Bronchial epithelial cell (primary cell): ENCODE measurements at regions not wholly inside any gene's neighbourhood (a gene's known extent, or its start where the extent isn't known, plus 50 kb on each side); places are given as distances from the start of the nearest gene placed in this dataset.
"Not testable (repeated sequence)": the region's sequence is repeated elsewhere in the genome, so short reads cannot be mapped to it uniquely, and the experiment has no call there.

Experiments used
- DNase-seq: peaks from one replicate; pipeline ENCODE4 v3.0.0-alpha.2; 2010; ENCODE audit warnings: low read depth
- FAIRE-seq: peaks from 2 replicates; lab custom pipeline; 2011; peaks lifted over from hg19 to GRCh38; lab: Jason Lieb, UNC
- H3K27me3 ChIP-seq: 2 replicates; pipeline ENCODE4 v1.5.1; 2011; ENCODE audit warnings: low read length; ENCODE audit not compliant: control insufficient read depth, insufficient read depth
- H3K36me3 ChIP-seq: 2 replicates; pipeline ENCODE4 v1.5.1; 2011; ENCODE audit warnings: low read length; ENCODE audit not compliant: control insufficient read depth, insufficient read depth
- H3K4me3 ChIP-seq: 2 replicates; pipeline ENCODE4 v1.5.1; 2011; ENCODE audit warnings: mild to moderate bottlenecking, low read depth, low read length, control low read depth
- TF ChIP-seq, protein P1 (sequence below): IDR thresholded peaks from 2 replicates; pipeline ENCODE4 v1.5.1; 2011; ENCODE audit warnings: mild to moderate bottlenecking, moderate library complexity, low read length, control low read depth, inconsistent platforms; ENCODE audit not compliant: insufficient read depth, severe bottlenecking

DNA sequence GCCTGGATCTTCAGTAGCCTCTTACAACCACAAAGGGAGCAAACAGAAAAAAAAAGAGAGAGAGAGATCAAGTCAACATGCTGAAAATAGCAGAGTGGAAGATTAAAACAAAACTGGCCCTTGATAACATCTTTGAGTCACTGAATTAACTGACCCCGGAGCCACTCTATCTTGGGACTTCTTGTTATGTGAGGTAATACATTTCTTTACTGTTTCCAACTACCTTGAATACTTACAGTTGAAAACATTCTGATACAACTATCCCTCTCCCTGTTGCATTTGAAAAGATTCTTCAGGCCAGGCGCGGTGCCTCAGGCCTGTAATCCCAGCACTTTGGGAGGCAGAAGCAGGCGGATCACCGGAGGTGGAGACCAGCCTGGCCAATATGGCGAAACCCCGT, 208.1 kb downstream of the MEMO1 start:
- DNase-seq, result no peak
- Histone ChIP-seq H3K27me3 (no peaks in the 10 kb centered on the region), H3K36me3 (no peaks in the 10 kb centered on the region), H3K4me3 (no peak overlapping the region)
- TF ChIP-seq, protein P1, sequence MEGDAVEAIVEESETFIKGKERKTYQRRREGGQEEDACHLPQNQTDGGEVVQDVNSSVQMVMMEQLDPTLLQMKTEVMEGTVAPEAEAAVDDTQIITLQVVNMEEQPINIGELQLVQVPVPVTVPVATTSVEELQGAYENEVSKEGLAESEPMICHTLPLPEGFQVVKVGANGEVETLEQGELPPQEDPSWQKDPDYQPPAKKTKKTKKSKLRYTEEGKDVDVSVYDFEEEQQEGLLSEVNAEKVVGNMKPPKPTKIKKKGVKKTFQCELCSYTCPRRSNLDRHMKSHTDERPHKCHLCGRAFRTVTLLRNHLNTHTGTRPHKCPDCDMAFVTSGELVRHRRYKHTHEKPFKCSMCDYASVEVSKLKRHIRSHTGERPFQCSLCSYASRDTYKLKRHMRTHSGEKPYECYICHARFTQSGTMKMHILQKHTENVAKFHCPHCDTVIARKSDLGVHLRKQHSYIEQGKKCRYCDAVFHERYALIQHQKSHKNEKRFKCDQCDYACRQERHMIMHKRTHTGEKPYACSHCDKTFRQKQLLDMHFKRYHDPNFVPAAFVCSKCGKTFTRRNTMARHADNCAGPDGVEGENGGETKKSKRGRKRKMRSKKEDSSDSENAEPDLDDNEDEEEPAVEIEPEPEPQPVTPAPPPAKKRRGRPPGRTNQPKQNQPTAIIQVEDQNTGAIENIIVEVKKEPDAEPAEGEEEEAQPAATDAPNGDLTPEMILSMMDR, result no peak
- no peak for FAIRE-seq

DNA sequence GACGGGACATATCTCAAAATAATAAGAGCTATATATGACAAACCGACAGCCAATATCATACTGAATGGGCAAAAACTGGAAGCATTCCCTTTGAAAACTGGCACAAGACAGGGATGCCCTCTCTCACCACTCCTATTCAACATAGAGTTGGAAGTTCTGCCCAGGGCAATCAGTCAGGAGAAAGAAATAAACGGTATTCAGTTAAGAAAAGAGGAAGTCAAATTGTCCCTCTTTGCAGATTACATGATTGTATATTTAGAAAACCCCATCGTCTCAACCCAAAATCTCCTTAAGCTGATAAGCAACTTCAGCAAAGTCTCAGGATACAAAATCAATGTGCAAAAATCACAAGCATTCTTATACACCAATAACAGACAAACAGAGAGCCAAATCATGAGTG, 211.5 kb downstream of the MEMO1 start:
- not testable (repeated sequence) for FAIRE-seq, H3K4me3 ChIP-seq, H3K27me3 ChIP-seq, H3K36me3 ChIP-seq, DNase-seq

DNA sequence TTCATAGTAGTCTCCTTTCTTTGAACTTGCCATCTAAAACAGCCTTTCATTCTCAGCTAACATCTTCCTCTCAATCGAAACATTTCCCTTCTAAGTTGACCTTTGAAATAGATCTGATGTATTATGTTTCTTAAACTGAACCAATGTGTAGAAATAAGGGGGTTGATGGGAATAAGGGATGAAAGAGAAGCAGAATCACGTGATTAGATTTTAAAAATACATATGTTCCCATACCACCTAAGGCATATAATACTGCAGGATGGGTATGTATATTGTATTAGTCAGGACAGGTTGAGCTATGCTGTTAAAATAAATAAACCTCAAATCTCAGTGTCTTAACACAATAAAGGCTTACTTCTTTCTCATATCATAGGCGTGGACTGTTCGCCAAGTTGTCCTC, 207.5 kb upstream of the SRD5A2 start:
- Histone ChIP-seq H3K36me3 (no peaks in the 10 kb centered on the region), H3K4me3 (no peak overlapping the region), H3K27me3 (no peaks in the 10 kb centered on the region)
- FAIRE-seq (no peak), DNase-seq (no peak)
- TF ChIP-seq, protein P1, result no peak

DNA sequence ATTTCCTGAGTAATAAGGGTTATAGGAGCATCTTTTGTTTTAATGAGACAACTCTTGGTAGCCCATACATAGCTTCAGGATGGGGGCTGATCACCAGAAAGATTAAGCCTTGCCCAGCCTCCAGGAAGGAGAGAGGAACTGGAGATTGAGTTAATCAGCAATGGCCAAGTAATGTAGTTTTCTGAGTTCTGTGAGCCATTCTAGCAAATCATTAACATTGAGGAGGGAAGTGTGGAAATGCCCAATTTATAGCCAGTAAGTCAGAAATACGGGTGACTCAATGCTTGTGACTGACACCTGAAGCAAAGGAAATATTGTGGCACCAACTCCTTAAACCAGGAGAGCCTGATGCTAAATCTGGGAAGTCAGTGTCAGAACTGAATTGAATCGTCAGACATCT, 205.1 kb upstream of the SRD5A2 start:
- TF ChIP-seq, protein P1, result no peak
- H3K4me3 ChIP-seq, result no peak overlapping the region
- no peaks in the 10 kb centered on the region for H3K27me3 ChIP-seq
- no peak for DNase-seq
- no peaks in the 10 kb centered on the region for H3K36me3 ChIP-seq
- FAIRE-seq, result no peak

DNA sequence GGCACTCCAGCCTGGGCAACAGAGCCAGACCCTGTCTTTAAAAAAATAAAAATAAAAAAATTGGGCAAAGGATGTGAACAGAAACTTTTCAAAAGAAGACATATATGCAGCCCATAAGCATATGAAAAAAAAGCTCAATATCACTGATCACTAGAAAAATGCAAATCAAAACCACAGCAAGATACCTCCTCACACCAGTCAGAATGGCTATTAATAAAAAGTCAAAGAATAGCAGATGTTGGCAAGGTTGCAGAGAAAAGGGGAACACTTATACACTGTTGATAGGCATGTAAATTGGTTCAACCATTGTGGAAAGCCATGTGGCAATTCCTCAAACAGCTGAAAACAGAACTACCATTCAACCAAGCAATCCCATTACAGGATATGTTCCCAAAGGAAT, 204.1 kb upstream of the SRD5A2 start:
- no peak for DNase-seq
- TF ChIP-seq, protein P1, result no peak

DNA sequence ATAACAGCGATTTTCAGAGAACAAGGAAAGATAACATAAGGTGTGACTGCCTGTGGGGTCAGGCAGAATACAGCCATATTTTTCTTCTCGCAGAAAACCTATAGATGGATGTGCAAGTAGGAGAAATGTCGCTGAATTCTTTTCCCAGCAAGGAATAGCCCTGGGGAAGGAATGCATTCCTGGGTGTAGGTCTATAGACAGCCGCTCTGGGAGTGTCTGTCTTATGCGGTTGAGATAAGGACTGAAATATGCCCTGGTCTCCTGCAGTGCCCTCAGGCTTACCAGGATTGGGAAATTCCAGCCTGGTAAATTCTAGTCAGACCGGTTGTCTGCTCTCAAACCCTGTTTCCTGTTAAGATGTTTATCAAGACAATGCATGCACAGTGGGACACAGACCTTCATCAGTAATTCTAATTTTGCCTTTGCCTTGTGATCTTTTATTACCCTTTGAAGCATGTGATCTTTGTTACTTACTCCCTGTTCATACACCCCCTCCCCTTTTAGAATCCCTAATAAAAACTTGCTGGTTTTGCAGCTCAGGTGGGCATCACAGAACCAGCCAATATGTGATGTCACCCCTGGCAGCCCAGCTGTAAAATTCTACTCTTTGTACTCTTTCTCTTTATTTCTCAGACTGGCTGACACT, 202.8 kb upstream of the SRD5A2 start:
- peak; percentile 29 for DNase-seq

More for the DNA sequence above, 204.1 kb upstream of the SRD5A2 start:
- Histone ChIP-seq H3K27me3 (no peaks in the 10 kb centered on the region), H3K4me3 (no peak overlapping the region), H3K36me3 (no peaks in the 10 kb centered on the region)
- no peak for FAIRE-seq

DNA sequence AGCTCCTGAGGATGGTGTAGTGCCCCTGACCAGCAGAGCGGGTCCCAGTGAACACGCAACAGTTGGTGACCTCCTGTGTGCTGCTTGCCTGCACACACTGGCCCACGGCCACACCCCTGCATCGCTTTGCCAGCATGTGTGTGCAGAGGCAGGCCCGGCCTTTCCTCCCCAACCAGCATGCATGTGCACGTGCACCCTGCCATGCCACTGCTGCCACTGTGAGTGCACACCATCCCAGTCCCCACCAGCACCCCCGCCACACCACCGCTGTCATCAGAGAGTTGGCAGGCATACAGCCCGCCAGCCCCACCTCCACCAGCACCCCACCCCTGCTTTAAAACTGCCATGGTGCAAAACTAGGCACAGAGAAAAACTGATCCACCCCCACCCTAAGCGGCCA, 197.4 kb upstream of the SRD5A2 start:
- DNase-seq (no peak), FAIRE-seq (no peak)
- Histone ChIP-seq H3K27me3 (no peaks in the 10 kb centered on the region), H3K4me3 (no peak overlapping the region), H3K36me3 (no peaks in the 10 kb centered on the region)
- TF ChIP-seq, protein P1, result no peak

More for the DNA sequence above, 202.8 kb upstream of the SRD5A2 start:
- not testable (repeated sequence) for H3K27me3 ChIP-seq, FAIRE-seq, H3K36me3 ChIP-seq, H3K4me3 ChIP-seq
